ENCODE measurements at regions not wholly inside any gene's neighbourhood (a gene's known extent, or its start where the extent isn't known, plus 50 kb on each side); places are given as distances from the start of the nearest gene placed in this dataset.

DNA sequence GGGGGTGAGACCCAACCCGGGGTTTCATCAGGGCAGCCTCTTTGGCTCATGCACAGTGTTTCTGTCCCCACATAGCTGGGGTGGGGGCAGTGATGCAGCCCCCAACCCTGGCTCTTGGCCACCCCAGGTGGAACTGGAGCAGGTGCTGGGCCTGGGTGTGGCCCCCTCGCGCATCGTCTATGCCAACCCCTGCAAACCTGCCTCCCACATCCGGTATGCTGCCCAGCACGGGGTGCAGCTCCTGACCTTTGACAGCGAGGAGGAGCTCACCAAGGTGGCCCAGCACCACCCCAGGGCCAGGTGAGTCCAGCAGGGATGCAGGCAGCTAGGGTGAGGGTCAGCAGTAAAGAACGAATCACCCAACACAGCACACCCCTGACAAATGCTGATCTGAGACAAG is 72.3 kb upstream of the TINAGL1 start:
- H2BK5ac ChIP-seq (ENCODE audit: low read depth, low read length, poor library complexity, severe bottlenecking): no peak overlapping the region
- H2AFZ ChIP-seq (replicated peaks; ENCODE audit: low read length, poor library complexity): no peak overlapping the region
- no peak overlapping the region for H2BK120ac ChIP-seq (ENCODE audit: low read depth, low read length)
- no peak overlapping the region for H2AK9ac ChIP-seq (replicated peaks; ENCODE audit: low read depth, low read length, poor library complexity)
- H2BK20ac ChIP-seq (ENCODE audit: low read depth, low read length): no peak overlapping the region
- dilution Hi-C loops (cut with HindIII; ENCODE audit: low sequenced_read_pairs, unreplicated experiment) (no loop called here), in situ Hi-C loops (cut with MboI; ENCODE audit: low sequenced_read_pairs) (no loop called here), intact Hi-C loops (cut with micrococcal nuclease) (no loop called here)
- no peaks in the 10 kb centered on the region for H3K79me1 ChIP-seq (ENCODE audit: low read depth in 1 of 2, low read length in 2 of 2)
- H3K27ac ChIP-seq (ENCODE audit: insufficient read depth, low read length): no peak overlapping the region
- peaks cover 7% of the 10 kb centered on the region for H3K9me1 ChIP-seq (ENCODE audit: insufficient read depth, low read length)
- no peak overlapping the region for H2BK15ac ChIP-seq (ENCODE audit: low read depth, low read length)
- ChIA-PET CTCF (no interaction called here), POLR2A (ENCODE audit: unreplicated experiment) (no interaction called here)
- no peaks in the 10 kb centered on the region; the same call in 1 of the 2 replicates for H4K20me1 ChIP-seq (ENCODE audit: insufficient read depth, low read length)
- no peak overlapping the region for H3K4ac ChIP-seq (ENCODE audit: low read depth, low read length)
- peaks cover 8% of the 10 kb centered on the region for H3K4me1 ChIP-seq (ENCODE audit: control insufficient read depth, insufficient read depth, low read length)
- H3K4me3 ChIP-seq (ENCODE audit: insufficient read depth, low read depth, low read length): no peak overlapping the region
- WGBS, 2 experiments (ENCODE audit: extremely low coverage in 2 of 2, insufficient read length in 1 of 2): 60% methylated on average over 1 of the region's 8 CpGs; no CpG with 5 or more reads in 1 of the 2 experiments
- H4K91ac ChIP-seq (ENCODE audit: insufficient read depth, low read depth, low read length): no peak overlapping the region
- H4K8ac ChIP-seq (ENCODE audit: low read depth in 2 of 2, low read length in 2 of 2): no peak overlapping the region
- H3K27me3 ChIP-seq (ENCODE audit: control insufficient read depth, insufficient read depth, low read length): peaks cover 61% of the 10 kb centered on the region
- no peaks in the 10 kb centered on the region for H3K36me3 ChIP-seq (ENCODE audit: control insufficient read depth, insufficient read depth, low read length)
- no peak for TF ChIP-seq RCOR1 (IDR thresholded peaks at IDR 0.05; ENCODE audit: insufficient replicate concordance, low read length)
- TF ChIP-seq, protein P1, sequence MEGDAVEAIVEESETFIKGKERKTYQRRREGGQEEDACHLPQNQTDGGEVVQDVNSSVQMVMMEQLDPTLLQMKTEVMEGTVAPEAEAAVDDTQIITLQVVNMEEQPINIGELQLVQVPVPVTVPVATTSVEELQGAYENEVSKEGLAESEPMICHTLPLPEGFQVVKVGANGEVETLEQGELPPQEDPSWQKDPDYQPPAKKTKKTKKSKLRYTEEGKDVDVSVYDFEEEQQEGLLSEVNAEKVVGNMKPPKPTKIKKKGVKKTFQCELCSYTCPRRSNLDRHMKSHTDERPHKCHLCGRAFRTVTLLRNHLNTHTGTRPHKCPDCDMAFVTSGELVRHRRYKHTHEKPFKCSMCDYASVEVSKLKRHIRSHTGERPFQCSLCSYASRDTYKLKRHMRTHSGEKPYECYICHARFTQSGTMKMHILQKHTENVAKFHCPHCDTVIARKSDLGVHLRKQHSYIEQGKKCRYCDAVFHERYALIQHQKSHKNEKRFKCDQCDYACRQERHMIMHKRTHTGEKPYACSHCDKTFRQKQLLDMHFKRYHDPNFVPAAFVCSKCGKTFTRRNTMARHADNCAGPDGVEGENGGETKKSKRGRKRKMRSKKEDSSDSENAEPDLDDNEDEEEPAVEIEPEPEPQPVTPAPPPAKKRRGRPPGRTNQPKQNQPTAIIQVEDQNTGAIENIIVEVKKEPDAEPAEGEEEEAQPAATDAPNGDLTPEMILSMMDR (conservative IDR thresholded peaks at IDR 0.05; ENCODE audit: low read depth, low read length): no peak
- no peak overlapping the region for H3K4me2 ChIP-seq (ENCODE audit: low read depth, low read length)
- no peak overlapping the region for H3K14ac ChIP-seq (replicated peaks; ENCODE audit: low read depth, low read length)
- H3K9me3 ChIP-seq (ENCODE audit: control insufficient read depth, insufficient read depth, low read length): no peaks in the 10 kb centered on the region
- DNase-seq (no peak), ATAC-seq (ENCODE audit: low read depth) (no peak)
- BruUV-seq (replicated peaks): no TSS peak
- no peak overlapping the region for H3K56ac ChIP-seq (ENCODE audit: extremely low read depth, insufficient read depth, low read length)
- H4K5ac ChIP-seq (ENCODE audit: low read depth, low read length): no peak overlapping the region
- no peak overlapping the region for H3K18ac ChIP-seq (ENCODE audit: low read depth, low read length)
- no peak overlapping the region for H2AK5ac ChIP-seq (ENCODE audit: low read depth, low read length)
- no peak overlapping the region for H3K23ac ChIP-seq (ENCODE audit: low read depth, low read length)
- H3K9ac ChIP-seq (ENCODE audit: low read depth, low read length): no peak overlapping the region
